Omental fat pad (tissue), 3 donors: ENCODE measurements at regions not wholly inside any gene's neighbourhood (a gene's known extent, or its start where the extent isn't known, plus 50 kb on each side); places are given as distances from the start of the nearest gene placed in this dataset.

Source experiments
- ATAC-seq: fragments of 150-250 bp; one replicate; pipeline ENCODE4 v1.9.1; 2016; ENCODE audit warnings: mild to moderate bottlenecking, moderate library complexity; ENCODE audit not compliant: low FRiP score
- DNase-seq: peaks from one replicate; pipeline ENCODE4 v3.0.0-alpha.2; 2019; ENCODE audit warnings: low spot score
- CTCF ChIP-seq, 3 donors: fragments of 450-650 bp; IDR thresholded peaks; one replicate each; pipeline ENCODE4 v1.5.1; 2016 to 2017; ENCODE audit warnings: antibody characterized with exemption in 3 of 3, mild to moderate bottlenecking in 3 of 3, moderate library complexity in 2 of 3

DNA sequence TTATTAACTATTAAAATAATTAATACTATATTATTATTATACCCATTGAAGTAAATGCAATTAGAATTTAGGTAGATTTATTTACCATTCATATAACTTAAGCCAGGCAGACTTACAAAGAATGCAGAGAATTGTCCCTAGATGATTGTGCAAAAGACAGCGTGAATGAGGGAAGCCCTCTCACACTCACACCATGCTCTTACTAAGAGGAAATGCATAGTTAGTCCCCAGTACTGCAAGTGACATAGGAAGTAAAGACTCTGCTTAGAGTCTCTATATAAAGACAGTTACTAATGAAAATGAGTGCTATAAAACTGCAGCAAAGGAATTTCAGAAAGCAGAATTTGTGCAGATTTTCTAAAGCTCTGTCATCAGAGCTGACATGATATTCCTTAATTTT, 270.4 kb downstream of the ZBBX start:
- DNase-seq (no peak), ATAC-seq (no peak)
- no peak for TF ChIP-seq CTCF (IDR thresholded peaks at IDR 0.05)

- no peak for TF ChIP-seq CTCF (IDR thresholded peaks at IDR 0.05)
- ATAC-seq: no peak
Observed at GRCh38 chr3:167106456-167106855, 273.6 kb downstream of the ZBBX start.

GRCh38 chr3:167102071-167102470, 278.0 kb downstream of the ZBBX start:
- no peak for ATAC-seq
- DNase-seq: no peak
- no peak for TF ChIP-seq CTCF (IDR thresholded peaks at IDR 0.05)

More at GRCh38 chr3:167106456-167106855, 273.6 kb downstream of the ZBBX start:
- no peak for DNase-seq

DNA sequence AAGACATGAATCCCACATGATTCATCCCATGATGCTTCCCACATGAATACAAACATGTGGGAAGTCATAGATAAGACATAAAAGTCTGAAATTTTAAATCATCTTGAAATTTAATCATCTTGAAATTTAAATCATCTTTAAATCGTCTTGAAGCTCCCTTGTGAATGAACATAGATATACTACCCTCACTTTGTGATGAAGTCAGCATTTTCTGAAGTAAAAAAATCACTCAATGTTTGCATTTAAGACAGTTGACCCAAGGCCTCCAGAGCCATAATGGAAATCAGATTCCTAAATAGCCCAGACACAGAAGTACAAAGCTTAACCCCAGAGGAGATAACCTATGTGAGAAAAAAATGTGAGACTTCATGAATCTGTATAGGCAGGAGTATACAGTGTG, 279.4 kb downstream of the ZBBX start:
- TF ChIP-seq CTCF (IDR thresholded peaks at IDR 0.05): no peak
- no peak for DNase-seq
- ATAC-seq: no peak

GRCh38 chr3:167100200-167100599, 279.9 kb downstream of the ZBBX start:
- ATAC-seq (no peak), DNase-seq (no peak)
- no peak for TF ChIP-seq CTCF (IDR thresholded peaks at IDR 0.05)

DNA sequence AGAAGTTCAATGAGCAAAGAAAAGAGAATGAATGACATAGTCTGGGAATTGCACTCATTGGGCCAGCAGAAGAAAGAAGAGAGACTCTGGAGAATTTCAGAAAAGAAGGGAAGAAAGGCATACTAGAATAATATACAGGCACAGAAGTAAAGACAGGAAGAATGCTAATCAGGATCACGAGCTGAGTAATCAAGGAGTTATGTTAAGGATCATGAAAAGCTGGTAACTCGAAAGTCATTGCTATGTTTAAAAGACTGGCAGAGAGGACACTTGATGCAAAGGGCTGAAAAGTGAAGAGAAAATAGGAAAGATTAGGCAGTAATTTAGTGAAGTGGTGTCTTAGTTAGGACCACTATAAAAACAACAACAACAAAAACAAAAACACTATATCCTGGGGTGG, 284.1 kb downstream of the ZBBX start:
- ATAC-seq: no peak

More for the DNA sequence above, 284.1 kb downstream of the ZBBX start:
- TF ChIP-seq CTCF (IDR thresholded peaks at IDR 0.05): no peak
- DNase-seq: no peak
